ENCODE measurements at regions not wholly inside any gene's neighbourhood (a gene's known extent, or its start where the extent isn't known, plus 50 kb on each side); places are given as distances from the start of the nearest gene placed in this dataset.
"Not testable (repeated sequence)": the region's sequence is repeated elsewhere in the genome, so short reads cannot be mapped to it uniquely, and the experiment has no call there.

DNA sequence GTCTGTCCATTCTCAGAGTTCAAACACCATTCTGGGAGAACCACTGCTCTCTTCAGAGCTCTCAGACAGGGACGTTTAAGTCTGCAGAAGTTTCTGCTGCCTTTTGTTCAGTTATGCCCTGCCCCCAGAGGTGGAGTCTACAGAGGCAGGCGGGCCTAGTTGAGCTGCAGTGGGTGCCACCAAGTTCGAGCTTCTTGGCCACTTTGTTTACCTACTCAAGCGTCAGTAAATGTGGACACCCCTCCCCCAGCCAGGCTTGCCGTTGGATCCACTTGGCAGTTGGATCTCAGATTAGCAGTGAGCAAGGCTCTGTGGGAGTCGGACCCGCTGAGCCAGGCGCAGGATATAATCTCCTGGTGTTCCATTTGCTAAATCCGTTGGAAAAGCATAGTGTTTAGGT, 601.5 kb downstream of the PKHD1 start:
- not testable (repeated sequence) for DNase-seq; H3K27me3 ChIP-seq (ENCODE audit: control insufficient read depth in 3 of 3, insufficient read depth in 3 of 3, low read length in 3 of 3); H3K4me3 ChIP-seq (ENCODE audit: low read depth in 1 of 3, low read length in 3 of 3); H3K4me1 ChIP-seq (ENCODE audit: control insufficient read depth in 3 of 3, insufficient read depth in 2 of 3, low read depth in 1 of 3, low read length in 2 of 3); FAIRE-seq; H3K9me3 ChIP-seq (ENCODE audit: control insufficient read depth in 2 of 2, insufficient read depth in 1 of 2, low read depth in 1 of 2, low read length in 1 of 2); H3K36me3 ChIP-seq (ENCODE audit: control insufficient read depth in 3 of 3, insufficient read depth in 2 of 3, low read depth in 1 of 3, low read length in 3 of 3); H3K27ac ChIP-seq (ENCODE audit: low read depth in 1 of 3, low read length in 2 of 3)
- WGBS, 3 donors = 82 to 87% (median 83%) methylated on average over 9 of the region's 9 CpGs

DNA sequence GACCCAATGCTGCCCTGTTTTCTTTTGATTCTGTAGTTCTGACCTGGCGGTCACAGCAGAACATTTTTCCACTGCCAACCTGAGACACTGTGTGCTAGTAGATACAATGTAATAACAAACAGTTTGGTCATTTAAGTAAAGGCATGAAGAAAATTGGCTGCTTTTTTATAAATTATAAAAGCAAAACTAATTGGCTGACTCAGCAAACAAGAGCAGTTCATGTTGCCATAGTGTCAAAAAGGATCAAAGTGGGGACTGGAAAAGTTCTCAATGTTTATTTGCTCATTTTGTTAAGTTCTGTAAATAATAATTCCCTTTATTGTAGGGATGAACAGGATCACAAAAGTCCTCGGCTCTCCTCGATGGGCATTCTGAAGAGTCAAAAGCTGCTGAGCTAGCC, 599.5 kb downstream of the PKHD1 start:
- peaks cover 0 to 5% of the 10 kb centered on the region in 2 donors for H3K9me3 ChIP-seq (ENCODE audit: control insufficient read depth in 2 of 2, insufficient read depth in 1 of 2, low read depth in 1 of 2, low read length in 1 of 2)

DNA sequence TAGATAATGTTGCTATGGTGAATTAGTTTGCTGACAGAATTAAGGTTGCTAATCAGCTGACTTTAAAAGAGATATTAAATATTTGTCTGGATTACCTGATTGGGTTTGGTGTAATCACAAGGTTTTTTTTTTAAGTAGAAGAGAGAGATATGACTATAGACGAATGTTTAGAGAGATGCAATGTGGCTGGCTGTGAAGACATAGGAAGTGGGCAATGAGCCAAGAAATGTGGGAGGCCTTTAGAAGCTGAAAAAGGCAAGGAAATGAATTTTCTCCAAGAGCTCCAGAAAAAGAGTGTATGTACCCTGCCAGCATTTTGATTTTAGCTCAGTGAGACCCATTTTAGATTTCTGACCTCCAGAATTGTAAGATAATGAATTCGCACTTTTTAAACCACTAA, 598.3 kb downstream of the PKHD1 start:
- no peaks in the 10 kb centered on the region for H3K36me3 ChIP-seq (ENCODE audit: control insufficient read depth in 3 of 3, insufficient read depth in 2 of 3, low read depth in 1 of 3, low read length in 3 of 3)
- FAIRE-seq (no peak), DNase-seq (no peak)
- no peak overlapping the region for H3K4me3 ChIP-seq (ENCODE audit: low read depth in 1 of 3, low read length in 3 of 3)
- H3K27me3 ChIP-seq (ENCODE audit: control insufficient read depth in 3 of 3, insufficient read depth in 3 of 3, low read length in 3 of 3) = no peaks in the 10 kb centered on the region
- peaks cover 0 to 5% of the 10 kb centered on the region in 2 donors for H3K9me3 ChIP-seq (ENCODE audit: control insufficient read depth in 2 of 2, insufficient read depth in 1 of 2, low read depth in 1 of 2, low read length in 1 of 2)
- no peaks in the 10 kb centered on the region for H3K4me1 ChIP-seq (ENCODE audit: control insufficient read depth in 3 of 3, insufficient read depth in 2 of 3, low read depth in 1 of 3, low read length in 2 of 3)
- H3K27ac ChIP-seq (ENCODE audit: low read depth in 1 of 3, low read length in 2 of 3) = no peak overlapping the region
- WGBS, 3 donors = 46 to 51% (median 51%) methylated on average over 2 of the region's 2 CpGs

More for the DNA sequence above, 599.5 kb downstream of the PKHD1 start:
- no peak overlapping the region for H3K4me3 ChIP-seq (ENCODE audit: low read depth in 1 of 3, low read length in 3 of 3)
- FAIRE-seq (no peak), DNase-seq (no peak)
- H3K4me1 ChIP-seq (ENCODE audit: control insufficient read depth in 3 of 3, insufficient read depth in 2 of 3, low read depth in 1 of 3, low read length in 2 of 3) = no peaks in the 10 kb centered on the region
- no peaks in the 10 kb centered on the region for H3K36me3 ChIP-seq (ENCODE audit: control insufficient read depth in 3 of 3, insufficient read depth in 2 of 3, low read depth in 1 of 3, low read length in 3 of 3)
- H3K27ac ChIP-seq (ENCODE audit: low read depth in 1 of 3, low read length in 2 of 3) = no peak overlapping the region
- 50 to 80% (median 75%) methylated on average over 3 of the region's 3 CpGs for WGBS, 3 donors
- H3K27me3 ChIP-seq (ENCODE audit: control insufficient read depth in 3 of 3, insufficient read depth in 3 of 3, low read length in 3 of 3) = no peaks in the 10 kb centered on the region

DNA sequence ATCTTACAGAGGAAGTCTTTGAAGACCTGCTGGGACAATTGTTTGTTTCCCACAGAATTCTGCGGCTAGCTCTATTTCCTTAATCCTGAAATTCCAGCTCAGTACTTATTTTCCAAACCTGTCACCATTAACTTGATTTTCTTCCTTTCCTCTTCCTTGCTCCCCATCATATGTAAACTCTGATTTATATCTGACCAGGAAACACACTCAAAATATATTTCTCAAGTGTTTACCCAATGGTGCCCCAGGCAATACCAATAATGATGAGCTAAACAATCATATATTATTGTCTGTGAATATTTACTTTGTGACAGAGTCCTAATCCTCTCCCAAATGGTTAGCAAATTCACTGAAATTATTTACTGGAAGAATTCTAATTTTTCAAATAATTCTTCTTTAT, 597.3 kb downstream of the PKHD1 start:
- Histone ChIP-seq H3K27me3 (ENCODE audit: control insufficient read depth in 3 of 3, insufficient read depth in 3 of 3, low read length in 3 of 3) (no peaks in the 10 kb centered on the region), H3K4me3 (ENCODE audit: low read depth in 1 of 3, low read length in 3 of 3) (no peak overlapping the region), H3K27ac (ENCODE audit: low read depth in 1 of 3, low read length in 2 of 3) (no peak overlapping the region), H3K4me1 (ENCODE audit: control insufficient read depth in 3 of 3, insufficient read depth in 2 of 3, low read depth in 1 of 3, low read length in 2 of 3) (no peaks in the 10 kb centered on the region), H3K9me3 (ENCODE audit: control insufficient read depth in 2 of 2, insufficient read depth in 1 of 2, low read depth in 1 of 2, low read length in 1 of 2) (peaks cover 0 to 5% of the 10 kb centered on the region in 2 donors), H3K36me3 (ENCODE audit: control insufficient read depth in 3 of 3, insufficient read depth in 2 of 3, low read depth in 1 of 3, low read length in 3 of 3) (no peaks in the 10 kb centered on the region)
- FAIRE-seq (no peak), DNase-seq (no peak)
- 40 to 56% (median 44%) methylated on average over 1 of the region's 1 CpG for WGBS, 3 donors

DNA sequence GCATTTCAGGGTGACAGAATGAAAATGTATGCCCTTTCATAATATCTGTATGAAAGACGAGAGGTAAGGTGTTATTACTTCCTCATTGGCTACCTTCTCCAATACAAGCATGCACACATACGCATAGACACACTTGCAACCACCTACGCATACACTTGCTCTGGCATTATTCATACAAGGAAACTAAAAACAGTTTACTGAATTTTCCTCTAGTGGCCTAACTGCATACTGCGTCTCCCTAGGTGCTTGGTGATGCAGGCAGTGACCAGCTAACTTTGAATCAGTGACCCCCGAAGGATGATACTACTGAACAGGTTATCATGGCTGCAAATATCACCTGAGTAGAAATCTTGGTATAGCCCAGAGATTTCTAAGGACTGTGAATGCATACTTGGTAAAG, 593.1 kb downstream of the PKHD1 start:
- H3K4me1 ChIP-seq (ENCODE audit: control insufficient read depth in 3 of 3, insufficient read depth in 2 of 3, low read depth in 1 of 3, low read length in 2 of 3) = no peaks in the 10 kb centered on the region
- H3K4me3 ChIP-seq (ENCODE audit: low read depth in 1 of 3, low read length in 3 of 3) = no peak overlapping the region
- no peak for DNase-seq
- no peaks in the 10 kb centered on the region for H3K9me3 ChIP-seq (ENCODE audit: control insufficient read depth in 2 of 2, insufficient read depth in 1 of 2, low read depth in 1 of 2, low read length in 1 of 2)
- WGBS, 3 donors = 66 to 80% (median 68%) methylated on average over 5 of the region's 5 CpGs
- no peaks in the 10 kb centered on the region for H3K27me3 ChIP-seq (ENCODE audit: control insufficient read depth in 3 of 3, insufficient read depth in 3 of 3, low read length in 3 of 3)
- H3K27ac ChIP-seq (ENCODE audit: low read depth in 1 of 3, low read length in 2 of 3) = no peak overlapping the region
- no peak for FAIRE-seq
- H3K36me3 ChIP-seq (ENCODE audit: control insufficient read depth in 3 of 3, insufficient read depth in 2 of 3, low read depth in 1 of 3, low read length in 3 of 3) = no peaks in the 10 kb centered on the region

DNA sequence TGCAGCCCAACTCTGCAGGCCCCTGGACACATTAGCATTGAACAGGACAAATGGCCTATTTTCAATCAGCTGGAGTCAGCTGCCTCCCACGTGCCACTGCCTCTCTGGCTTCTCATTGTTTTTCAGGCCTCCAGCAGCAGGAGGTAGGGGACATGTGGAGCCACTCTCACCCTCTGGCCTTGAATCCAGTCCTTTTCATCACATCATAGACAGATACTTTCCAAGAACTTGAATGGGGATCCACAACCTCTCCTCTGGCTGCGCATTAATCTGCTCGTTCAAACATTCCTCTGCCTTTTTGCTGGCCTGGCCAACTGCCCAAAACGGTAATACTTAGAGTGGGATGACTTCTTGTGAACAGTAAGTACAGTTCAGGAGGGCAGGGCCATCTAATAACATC, 592.3 kb downstream of the PKHD1 start:
- no peak for DNase-seq
- 45 to 56% (median 48%) methylated on average over 4 of the region's 4 CpGs for WGBS, 3 donors
- Histone ChIP-seq H3K36me3 (ENCODE audit: control insufficient read depth in 3 of 3, insufficient read depth in 2 of 3, low read depth in 1 of 3, low read length in 3 of 3) (no peaks in the 10 kb centered on the region), H3K4me3 (ENCODE audit: low read depth in 1 of 3, low read length in 3 of 3) (no peak overlapping the region), H3K9me3 (ENCODE audit: control insufficient read depth in 2 of 2, insufficient read depth in 1 of 2, low read depth in 1 of 2, low read length in 1 of 2) (no peaks in the 10 kb centered on the region), H3K4me1 (ENCODE audit: control insufficient read depth in 3 of 3, insufficient read depth in 2 of 3, low read depth in 1 of 3, low read length in 2 of 3) (no peaks in the 10 kb centered on the region), H3K27ac (ENCODE audit: low read depth in 1 of 3, low read length in 2 of 3) (no peak overlapping the region), H3K27me3 (ENCODE audit: control insufficient read depth in 3 of 3, insufficient read depth in 3 of 3, low read length in 3 of 3) (no peaks in the 10 kb centered on the region)
- FAIRE-seq = no peak

DNA sequence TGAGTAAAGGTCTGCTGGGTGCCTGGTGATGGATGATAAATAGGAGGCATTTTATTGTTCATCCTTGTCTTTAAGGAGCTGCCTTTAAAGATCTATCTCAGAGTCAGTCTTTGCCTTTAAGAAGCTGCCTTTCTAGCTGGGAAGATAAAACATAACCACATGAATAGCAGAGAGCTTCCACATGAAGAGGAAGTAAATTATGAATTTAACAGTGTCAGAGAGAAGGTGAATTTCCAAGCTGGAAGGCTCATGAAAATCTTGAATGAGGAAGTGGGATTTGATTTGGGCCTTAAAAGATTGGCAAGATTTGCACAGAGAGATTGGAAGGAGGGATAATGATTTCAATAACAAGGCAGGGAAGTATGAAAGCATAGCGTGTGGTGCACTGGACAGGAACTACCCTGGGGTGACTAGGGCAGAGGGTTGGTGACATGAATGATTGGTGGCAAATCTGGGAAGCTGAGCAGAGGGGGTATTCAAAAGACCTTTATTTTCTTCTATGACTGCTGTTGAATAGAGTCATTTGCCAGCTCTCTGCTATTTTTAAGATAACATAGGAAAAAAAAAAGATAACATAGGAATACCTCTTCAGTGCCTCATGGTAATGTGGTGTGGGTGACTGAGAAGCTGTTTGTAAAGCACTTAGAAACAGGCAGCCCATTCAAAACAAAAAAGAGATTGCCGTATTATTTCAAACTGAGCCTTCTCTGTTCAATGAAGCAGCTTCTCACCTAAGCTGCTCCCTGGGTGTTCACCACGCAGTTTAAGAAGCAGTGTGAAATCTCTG, 591.6 kb downstream of the PKHD1 start:
- Histone ChIP-seq H3K9me3 (ENCODE audit: control insufficient read depth in 2 of 2, insufficient read depth in 1 of 2, low read depth in 1 of 2, low read length in 1 of 2) (no peaks in the 10 kb centered on the region), H3K27ac (ENCODE audit: low read depth in 1 of 3, low read length in 2 of 3) (no peak overlapping the region), H3K4me3 (ENCODE audit: low read depth in 1 of 3, low read length in 3 of 3) (no peak overlapping the region), H3K36me3 (ENCODE audit: control insufficient read depth in 3 of 3, insufficient read depth in 2 of 3, low read depth in 1 of 3, low read length in 3 of 3) (no peaks in the 10 kb centered on the region), H3K27me3 (ENCODE audit: control insufficient read depth in 3 of 3, insufficient read depth in 3 of 3, low read length in 3 of 3) (no peaks in the 10 kb centered on the region), H3K4me1 (ENCODE audit: control insufficient read depth in 3 of 3, insufficient read depth in 2 of 3, low read depth in 1 of 3, low read length in 2 of 3) (no peaks in the 10 kb centered on the region)
- DNase-seq (no peak), FAIRE-seq (no peak)
- WGBS, 3 donors = 50 to 62% (median 58%) methylated on average over 3 of the region's 3 CpGs

DNA sequence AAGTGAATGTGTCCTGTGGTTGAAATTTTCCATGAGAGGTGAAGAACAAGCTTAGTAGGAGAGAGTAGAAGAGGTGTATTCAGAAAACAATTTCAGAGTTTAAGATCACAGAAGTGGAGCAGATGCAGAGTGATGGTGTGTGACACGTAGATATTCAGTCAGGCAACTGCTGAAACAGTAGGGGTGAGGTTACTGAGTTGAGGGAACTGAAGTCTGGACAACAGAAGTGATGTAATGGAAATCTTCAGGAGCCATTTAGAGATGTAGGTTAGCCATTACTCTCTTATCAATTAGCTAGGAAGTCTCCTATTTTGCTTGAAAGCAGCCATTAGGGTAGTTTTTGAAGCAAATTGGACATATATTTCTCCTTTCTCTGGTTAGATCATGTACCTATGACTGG, 584.4 kb downstream of the PKHD1 start:
- H3K27ac ChIP-seq (ENCODE audit: low read depth in 1 of 3, low read length in 2 of 3) = no peak overlapping the region
- no peak overlapping the region for H3K4me3 ChIP-seq (ENCODE audit: low read depth in 1 of 3, low read length in 3 of 3)
- no peaks in the 10 kb centered on the region for H3K9me3 ChIP-seq (ENCODE audit: control insufficient read depth in 2 of 2, insufficient read depth in 1 of 2, low read depth in 1 of 2, low read length in 1 of 2)
- no peaks in the 10 kb centered on the region for H3K4me1 ChIP-seq (ENCODE audit: control insufficient read depth in 3 of 3, insufficient read depth in 2 of 3, low read depth in 1 of 3, low read length in 2 of 3)
- WGBS, 3 donors = 20 to 51% (median 30%) methylated on average over 1 of the region's 1 CpG
- no peaks in the 10 kb centered on the region for H3K36me3 ChIP-seq (ENCODE audit: control insufficient read depth in 3 of 3, insufficient read depth in 2 of 3, low read depth in 1 of 3, low read length in 3 of 3)
- H3K27me3 ChIP-seq (ENCODE audit: control insufficient read depth in 3 of 3, insufficient read depth in 3 of 3, low read length in 3 of 3) = no peaks in the 10 kb centered on the region
- no peak for FAIRE-seq
- no peak for DNase-seq

DNA sequence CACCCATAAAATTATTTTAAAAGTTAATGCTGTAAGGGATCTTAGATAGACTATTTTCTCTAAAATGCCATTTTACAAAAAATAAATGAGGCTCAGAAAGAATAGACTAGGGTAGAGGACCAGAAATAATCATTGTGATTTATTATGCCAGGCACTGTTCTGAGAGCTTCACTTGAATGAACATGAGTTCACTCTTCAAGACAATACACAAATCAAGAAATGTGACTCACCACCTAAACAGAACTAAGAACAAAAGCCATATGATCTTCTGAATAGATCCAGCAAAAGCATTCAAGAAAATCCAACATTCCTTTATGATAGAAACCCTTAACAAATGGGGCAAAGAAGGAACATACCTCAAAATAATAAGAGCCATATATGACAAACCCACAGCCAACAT, 582.0 kb downstream of the PKHD1 start:
- DNase-seq (no peak), FAIRE-seq (no peak)
- H3K4me1 ChIP-seq (ENCODE audit: control insufficient read depth in 3 of 3, insufficient read depth in 2 of 3, low read depth in 1 of 3, low read length in 2 of 3) = no peaks in the 10 kb centered on the region
- no peaks in the 10 kb centered on the region for H3K9me3 ChIP-seq (ENCODE audit: control insufficient read depth in 2 of 2, insufficient read depth in 1 of 2, low read depth in 1 of 2, low read length in 1 of 2)
- no peaks in the 10 kb centered on the region for H3K27me3 ChIP-seq (ENCODE audit: control insufficient read depth in 3 of 3, insufficient read depth in 3 of 3, low read length in 3 of 3)
- H3K4me3 ChIP-seq (ENCODE audit: low read depth in 1 of 3, low read length in 3 of 3) = no peak overlapping the region
- H3K27ac ChIP-seq (ENCODE audit: low read depth in 1 of 3, low read length in 2 of 3) = no peak overlapping the region
- H3K36me3 ChIP-seq (ENCODE audit: control insufficient read depth in 3 of 3, insufficient read depth in 2 of 3, low read depth in 1 of 3, low read length in 3 of 3) = no peaks in the 10 kb centered on the region

Measured in small intestine (tissue), 7 donors.